ENCODE measurements at regions not wholly inside any gene's neighbourhood (a gene's known extent, or its start where the extent isn't known, plus 50 kb on each side); places are given as distances from the start of the nearest gene placed in this dataset.
"Not testable (repeated sequence)": the region's sequence is repeated elsewhere in the genome, so short reads cannot be mapped to it uniquely, and the experiment has no call there.

DNA sequence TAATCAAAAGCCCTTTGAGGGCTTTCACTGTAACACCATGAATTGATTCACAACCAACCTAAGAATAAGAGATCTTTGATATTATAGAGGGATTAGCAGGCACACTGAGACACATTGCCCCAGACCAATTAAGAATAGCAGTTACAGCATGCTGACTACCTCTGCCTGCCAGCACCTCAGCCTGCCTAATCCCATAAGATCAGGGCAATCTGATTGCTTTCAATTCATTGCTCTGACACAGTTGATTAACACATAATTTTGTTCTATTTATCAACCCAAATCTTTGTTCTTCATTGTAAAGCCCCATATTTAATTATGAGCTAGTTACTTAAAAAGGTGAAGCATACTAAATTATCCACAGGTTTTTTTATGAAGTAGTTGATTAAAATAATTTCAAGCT, 548.8 kb upstream of the ZP4 start:
- POLR2A ChIA-PET (ENCODE audit: unreplicated experiment), result no interaction called here
- no peak overlapping the region for H2AFZ ChIP-seq
- CTCF ChIA-PET, result no interaction called here
- H3K27ac ChIP-seq, result no peak overlapping the region
- no peaks in the 10 kb centered on the region for H3K27me3 ChIP-seq (ENCODE audit: insufficient read depth, low read depth)
- H4K20me1 ChIP-seq (ENCODE audit: insufficient read depth), result no peaks in the 10 kb centered on the region; the same call in 1 of the 2 replicates
- no peaks in the 10 kb centered on the region for H3K36me3 ChIP-seq (ENCODE audit: low read depth)
- intact Hi-C loops (cut with micrococcal nuclease; ENCODE audit: unreplicated experiment), result no loop called here
- H3K4me3 ChIP-seq, result no peak overlapping the region
- no peaks in the 10 kb centered on the region for H3K9me3 ChIP-seq (ENCODE audit: insufficient read depth, low read depth)
- H3K9me2 ChIP-seq (ENCODE audit: insufficient read depth), result no peaks in the 10 kb centered on the region
- no peak for DNase-seq
- no peaks in the 10 kb centered on the region for H3K4me1 ChIP-seq (replicated peaks; ENCODE audit: insufficient read depth)
- H3K4me2 ChIP-seq, result no peak overlapping the region
- no peaks in the 10 kb centered on the region for H3K79me2 ChIP-seq (ENCODE audit: low read depth)
- BruUV-seq (replicated peaks), result no TSS peak
- TF ChIP-seq, protein P1, sequence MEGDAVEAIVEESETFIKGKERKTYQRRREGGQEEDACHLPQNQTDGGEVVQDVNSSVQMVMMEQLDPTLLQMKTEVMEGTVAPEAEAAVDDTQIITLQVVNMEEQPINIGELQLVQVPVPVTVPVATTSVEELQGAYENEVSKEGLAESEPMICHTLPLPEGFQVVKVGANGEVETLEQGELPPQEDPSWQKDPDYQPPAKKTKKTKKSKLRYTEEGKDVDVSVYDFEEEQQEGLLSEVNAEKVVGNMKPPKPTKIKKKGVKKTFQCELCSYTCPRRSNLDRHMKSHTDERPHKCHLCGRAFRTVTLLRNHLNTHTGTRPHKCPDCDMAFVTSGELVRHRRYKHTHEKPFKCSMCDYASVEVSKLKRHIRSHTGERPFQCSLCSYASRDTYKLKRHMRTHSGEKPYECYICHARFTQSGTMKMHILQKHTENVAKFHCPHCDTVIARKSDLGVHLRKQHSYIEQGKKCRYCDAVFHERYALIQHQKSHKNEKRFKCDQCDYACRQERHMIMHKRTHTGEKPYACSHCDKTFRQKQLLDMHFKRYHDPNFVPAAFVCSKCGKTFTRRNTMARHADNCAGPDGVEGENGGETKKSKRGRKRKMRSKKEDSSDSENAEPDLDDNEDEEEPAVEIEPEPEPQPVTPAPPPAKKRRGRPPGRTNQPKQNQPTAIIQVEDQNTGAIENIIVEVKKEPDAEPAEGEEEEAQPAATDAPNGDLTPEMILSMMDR (conservative IDR thresholded peaks at IDR 0.05), result no peak
- TF ChIP-seq EZH2 (IDR thresholded peaks at IDR 0.05; ENCODE audit: low read depth), result no peak
- H3F3A ChIP-seq (ENCODE audit: insufficient read depth, low read depth), result no peaks in the 10 kb centered on the region

DNA sequence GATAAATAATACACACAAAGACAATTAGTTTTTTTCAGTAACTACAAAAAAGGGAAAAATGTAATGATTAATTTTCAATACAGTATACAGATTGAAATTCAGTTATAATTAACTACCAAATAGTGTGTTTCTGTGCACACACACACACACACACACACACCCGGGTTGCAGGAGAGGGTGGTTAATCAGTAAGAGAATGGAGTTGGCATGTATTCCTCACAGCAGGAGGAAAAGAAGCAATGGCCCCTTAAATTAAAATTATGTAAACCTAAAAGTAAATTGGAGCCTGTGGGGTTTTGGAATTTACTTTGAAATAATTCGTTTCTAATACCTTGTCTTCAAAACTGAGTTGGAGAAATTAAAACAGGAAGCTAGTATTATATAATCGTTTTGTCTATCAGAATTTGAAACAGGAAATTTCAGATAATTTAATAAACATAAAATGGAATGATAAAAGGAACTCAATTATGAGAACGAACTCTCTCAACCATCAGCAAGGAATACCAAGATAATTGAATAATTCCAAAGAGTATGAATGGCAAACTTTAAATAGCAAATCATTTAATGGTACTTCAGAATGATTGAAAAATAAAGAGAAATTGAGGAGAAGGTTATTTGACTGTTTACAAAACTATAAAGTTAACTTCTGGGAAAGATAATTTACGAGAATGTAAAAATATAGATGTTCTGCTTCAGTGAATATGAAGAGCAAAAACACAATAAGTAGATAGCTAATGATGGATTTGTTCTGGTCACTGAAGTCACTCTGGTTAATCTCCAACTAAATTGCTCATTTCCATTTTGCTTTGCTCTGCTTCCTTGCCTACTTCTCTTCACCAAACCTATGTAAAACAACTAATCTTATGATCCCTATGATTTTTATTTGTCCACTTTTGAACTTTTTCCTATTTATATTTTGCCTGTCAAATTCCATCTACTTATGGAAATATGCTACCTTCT, 547.9 kb upstream of the ZP4 start:
- BruUV-seq (replicated peaks), result no TSS peak
- no peak for TF ChIP-seq EZH2 (IDR thresholded peaks at IDR 0.05; ENCODE audit: low read depth)
- TF ChIP-seq, protein P1 (conservative IDR thresholded peaks at IDR 0.05), result no peak
- Histone ChIP-seq H3K4me2 (no peak overlapping the region), H3K36me3 (ENCODE audit: low read depth) (no peaks in the 10 kb centered on the region), H3K9me3 (ENCODE audit: insufficient read depth, low read depth) (no peaks in the 10 kb centered on the region), H3K4me1 (replicated peaks; ENCODE audit: insufficient read depth) (no peaks in the 10 kb centered on the region), H2AFZ (no peak overlapping the region), H3K4me3 (no peak overlapping the region), H3K79me2 (ENCODE audit: low read depth) (no peaks in the 10 kb centered on the region), H4K20me1 (ENCODE audit: insufficient read depth) (no peaks in the 10 kb centered on the region; the same call in 1 of the 2 replicates), H3K27me3 (ENCODE audit: insufficient read depth, low read depth) (no peaks in the 10 kb centered on the region), H3K27ac (no peak overlapping the region), H3K9me2 (ENCODE audit: insufficient read depth) (no peaks in the 10 kb centered on the region), H3F3A (ENCODE audit: insufficient read depth, low read depth) (no peaks in the 10 kb centered on the region)
- DNase-seq, result no peak
- ChIA-PET CTCF (no interaction called here), POLR2A (ENCODE audit: unreplicated experiment) (no interaction called here)
- intact Hi-C loops (cut with micrococcal nuclease; ENCODE audit: unreplicated experiment), result no loop called here

DNA sequence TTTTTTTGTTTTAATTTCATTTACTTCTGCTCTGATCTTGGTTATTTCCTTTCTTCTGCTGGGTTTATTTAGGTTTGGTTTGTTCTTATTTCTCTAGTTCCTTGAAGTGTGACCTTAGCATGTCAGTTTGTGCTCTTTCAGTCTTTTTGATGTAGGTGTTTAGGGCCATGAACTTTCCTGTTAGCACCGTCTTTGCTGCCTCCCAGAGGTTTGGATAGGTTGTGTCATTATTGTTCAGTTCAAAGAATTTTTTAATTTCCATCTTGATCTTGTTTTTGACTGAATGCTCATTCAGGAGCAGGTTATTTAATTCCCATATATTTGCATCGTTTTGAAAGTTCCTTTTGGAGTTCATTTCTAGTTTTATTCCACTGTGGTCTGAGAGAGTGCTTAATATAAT, 539.0 kb upstream of the ZP4 start:
- POLR2A ChIA-PET (ENCODE audit: unreplicated experiment); H3K4me3 ChIP-seq; H3K4me1 ChIP-seq (replicated peaks; ENCODE audit: insufficient read depth); BruUV-seq (replicated peaks); H4K20me1 ChIP-seq (ENCODE audit: insufficient read depth); H3F3A ChIP-seq (ENCODE audit: insufficient read depth, low read depth); H3K27ac ChIP-seq; H3K27me3 ChIP-seq (ENCODE audit: insufficient read depth, low read depth); H3K9me3 ChIP-seq (ENCODE audit: insufficient read depth, low read depth); H3K4me2 ChIP-seq; CTCF ChIA-PET; H3K9me2 ChIP-seq (ENCODE audit: insufficient read depth); H3K36me3 ChIP-seq (ENCODE audit: low read depth); H3K79me2 ChIP-seq (ENCODE audit: low read depth); DNase-seq; intact Hi-C loops (cut with micrococcal nuclease; ENCODE audit: unreplicated experiment); H2AFZ ChIP-seq: not testable (repeated sequence)
